ENCODE measurements at regions not wholly inside any gene's neighbourhood (a gene's known extent, or its start where the extent isn't known, plus 50 kb on each side); places are given as distances from the start of the nearest gene placed in this dataset.
"Not testable (repeated sequence)": the region's sequence is repeated elsewhere in the genome, so short reads cannot be mapped to it uniquely, and the experiment has no call there.

DNA sequence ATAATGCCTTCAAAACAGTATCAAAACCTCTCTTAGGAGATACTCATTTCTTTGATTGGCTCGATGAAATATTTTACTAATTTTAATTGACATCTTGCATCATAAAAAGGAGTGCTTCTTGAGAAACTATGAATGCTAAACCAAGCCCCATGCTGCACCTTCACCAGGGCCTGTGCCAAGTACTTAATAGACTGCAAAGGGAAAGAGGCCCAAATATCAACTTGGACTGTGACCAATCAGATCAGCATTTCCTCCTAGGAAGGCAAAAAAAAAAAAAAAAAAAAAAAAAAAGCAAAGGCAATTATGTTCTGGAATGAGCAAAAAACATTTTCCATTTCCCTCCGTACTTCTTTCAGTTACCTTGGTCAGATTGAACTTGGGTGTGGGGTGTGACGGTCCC lies 253.0 kb upstream of the SOX4 start:
- H3K27ac ChIP-seq, result no peak overlapping the region
- TF ChIP-seq POLR2A (IDR thresholded peaks at IDR 0.05), result no peak
- TF ChIP-seq, protein P1, sequence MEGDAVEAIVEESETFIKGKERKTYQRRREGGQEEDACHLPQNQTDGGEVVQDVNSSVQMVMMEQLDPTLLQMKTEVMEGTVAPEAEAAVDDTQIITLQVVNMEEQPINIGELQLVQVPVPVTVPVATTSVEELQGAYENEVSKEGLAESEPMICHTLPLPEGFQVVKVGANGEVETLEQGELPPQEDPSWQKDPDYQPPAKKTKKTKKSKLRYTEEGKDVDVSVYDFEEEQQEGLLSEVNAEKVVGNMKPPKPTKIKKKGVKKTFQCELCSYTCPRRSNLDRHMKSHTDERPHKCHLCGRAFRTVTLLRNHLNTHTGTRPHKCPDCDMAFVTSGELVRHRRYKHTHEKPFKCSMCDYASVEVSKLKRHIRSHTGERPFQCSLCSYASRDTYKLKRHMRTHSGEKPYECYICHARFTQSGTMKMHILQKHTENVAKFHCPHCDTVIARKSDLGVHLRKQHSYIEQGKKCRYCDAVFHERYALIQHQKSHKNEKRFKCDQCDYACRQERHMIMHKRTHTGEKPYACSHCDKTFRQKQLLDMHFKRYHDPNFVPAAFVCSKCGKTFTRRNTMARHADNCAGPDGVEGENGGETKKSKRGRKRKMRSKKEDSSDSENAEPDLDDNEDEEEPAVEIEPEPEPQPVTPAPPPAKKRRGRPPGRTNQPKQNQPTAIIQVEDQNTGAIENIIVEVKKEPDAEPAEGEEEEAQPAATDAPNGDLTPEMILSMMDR (IDR thresholded peaks at IDR 0.05), result no peak
- H3K27me3 ChIP-seq, result no peaks in the 10 kb centered on the region
- H3K9me3 ChIP-seq (replicated peaks in 1 of 3), result no peaks in the 10 kb centered on the region
- intact Hi-C loops (cut with DNase I), result no loop called here
- no peaks in the 10 kb centered on the region for H3K4me1 ChIP-seq (replicated peaks in 1 of 2)
- no peak for DNase-seq
- no peak overlapping the region for H3K4me3 ChIP-seq
- no peaks in the 10 kb centered on the region for H3K36me3 ChIP-seq (replicated peaks in 1 of 2)
- 73 to 86% (median 77%) methylated on average over 3 of the region's 3 CpGs for WGBS, 4 donors

DNA sequence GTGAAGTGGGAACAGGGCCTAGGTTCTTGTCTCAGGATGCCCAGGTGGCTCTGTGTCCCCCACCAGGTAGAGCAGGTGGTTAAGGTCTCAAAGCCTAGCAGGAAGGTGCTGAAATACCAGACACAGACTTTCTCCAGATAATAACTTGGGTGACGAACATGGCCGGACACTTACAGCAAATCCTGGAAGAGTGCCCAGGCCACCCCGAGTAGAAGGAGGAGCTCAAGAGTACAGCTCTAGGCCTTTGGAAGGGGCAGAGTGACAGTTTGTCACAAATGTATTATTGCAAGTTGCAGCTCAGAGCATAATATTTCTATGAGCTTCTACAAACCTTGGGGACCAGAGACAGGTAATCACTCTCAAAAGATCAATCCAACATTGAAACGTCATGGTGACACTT lies 251.6 kb upstream of the SOX4 start:
- Histone ChIP-seq H3K4me1 (replicated peaks in 1 of 2) (no peaks in the 10 kb centered on the region), H3K27me3 (no peaks in the 10 kb centered on the region), H3K4me3 (no peak overlapping the region), H3K9me3 (replicated peaks in 1 of 3) (no peaks in the 10 kb centered on the region), H3K27ac (no peak overlapping the region), H3K36me3 (replicated peaks in 1 of 2) (no peaks in the 10 kb centered on the region)
- no peak for DNase-seq
- WGBS, 4 donors, result 71 to 88% (median 75%) methylated on average over 4 of the region's 4 CpGs
- intact Hi-C loops (cut with DNase I), result no loop called here
- TF ChIP-seq, protein P1 (IDR thresholded peaks at IDR 0.05), result no peak
- no peak for TF ChIP-seq POLR2A (IDR thresholded peaks at IDR 0.05)

DNA sequence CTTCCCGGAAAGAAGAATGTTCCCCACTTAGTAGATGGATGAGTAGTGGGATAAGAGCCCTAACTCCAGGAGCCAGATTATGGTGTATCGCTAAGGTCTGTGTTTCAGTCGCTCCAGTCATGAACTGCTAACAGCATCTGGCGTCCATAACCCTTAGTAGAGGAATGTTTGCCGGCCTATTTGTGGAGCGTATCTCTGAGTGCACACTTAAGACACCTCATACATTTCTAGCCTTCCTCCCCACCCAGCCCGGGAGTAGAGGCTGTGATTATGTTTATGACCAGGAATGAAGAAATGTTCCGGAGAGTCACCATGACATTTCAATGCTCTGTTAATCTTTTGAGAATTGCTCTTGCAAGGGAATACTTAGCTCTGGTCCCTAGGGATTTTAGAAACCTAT lies 251.1 kb upstream of the SOX4 start:
- Histone ChIP-seq H3K9me3 (replicated peaks in 1 of 3) (no peaks in the 10 kb centered on the region), H3K36me3 (replicated peaks in 1 of 2) (no peaks in the 10 kb centered on the region), H3K4me3 (no peak overlapping the region), H3K27me3 (no peaks in the 10 kb centered on the region), H3K4me1 (replicated peaks in 1 of 2) (no peaks in the 10 kb centered on the region), H3K27ac (no peak overlapping the region)
- DNase-seq, result no peak
- no peak for TF ChIP-seq POLR2A (IDR thresholded peaks at IDR 0.05)
- TF ChIP-seq, protein P1 (IDR thresholded peaks at IDR 0.05), result no peak
- intact Hi-C loops (cut with DNase I), result no loop called here
- 71 to 89% (median 82%) methylated on average over 7 to 8 of the region's 8 CpGs for WGBS, 4 donors

DNA sequence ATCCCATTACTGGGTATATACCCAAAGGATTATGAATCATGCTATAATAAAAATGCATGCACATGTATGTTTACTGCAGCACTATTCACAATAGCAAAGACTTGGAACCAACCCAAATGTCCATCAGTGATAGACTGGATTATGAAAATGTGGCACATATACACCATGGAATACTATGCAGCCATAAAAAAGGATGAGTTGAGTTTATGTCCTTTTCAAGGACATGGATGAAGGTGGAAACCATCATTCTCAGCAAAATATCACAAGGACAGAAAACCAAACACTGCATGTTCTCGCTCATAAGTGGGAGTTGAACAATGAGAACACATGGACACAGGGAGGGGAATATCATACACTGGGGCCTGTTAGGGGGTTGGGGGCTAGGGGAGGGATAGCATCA lies 247.8 kb upstream of the SOX4 start:
- 89 to 100% (median 100%) methylated on average over 1 of the region's 1 CpG for WGBS, 4 donors
- DNase-seq; H3K27me3 ChIP-seq; H3K4me1 ChIP-seq (replicated peaks in 1 of 2); H3K27ac ChIP-seq; H3K9me3 ChIP-seq (replicated peaks in 1 of 3); H3K36me3 ChIP-seq (replicated peaks in 1 of 2); H3K4me3 ChIP-seq; intact Hi-C loops (cut with DNase I): not testable (repeated sequence)

DNA sequence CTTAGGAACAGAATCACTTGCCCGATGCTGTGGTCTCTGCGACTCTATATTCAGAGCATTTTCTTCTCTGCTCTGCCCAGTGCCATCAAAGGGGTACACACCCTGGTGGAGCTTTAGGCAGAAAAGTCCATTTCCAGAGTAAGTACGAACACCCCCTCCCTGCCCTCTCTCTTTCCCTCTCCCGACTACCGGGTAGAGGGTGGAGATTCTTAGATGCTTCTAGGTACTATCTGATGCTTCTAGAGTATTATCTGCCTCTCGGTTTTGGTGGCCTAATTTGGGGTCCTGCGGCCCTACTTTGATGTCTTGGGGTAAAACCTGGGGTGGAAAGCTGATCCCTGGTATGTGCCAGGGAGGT lies 245.4 kb upstream of the SOX4 start:
- no peaks in the 10 kb centered on the region for H3K4me1 ChIP-seq (replicated peaks in 1 of 2)
- no peak for TF ChIP-seq POLR2A (IDR thresholded peaks at IDR 0.05)
- TF ChIP-seq, protein P1 (IDR thresholded peaks at IDR 0.05), result no peak
- intact Hi-C loops (cut with DNase I), result no loop called here
- H3K36me3 ChIP-seq (replicated peaks in 1 of 2), result no peaks in the 10 kb centered on the region
- no peaks in the 10 kb centered on the region for H3K27me3 ChIP-seq
- H3K9me3 ChIP-seq (replicated peaks in 1 of 3), result no peaks in the 10 kb centered on the region
- DNase-seq, result no peak
- no peak overlapping the region for H3K27ac ChIP-seq
- H3K4me3 ChIP-seq, result no peak overlapping the region
- WGBS, 4 donors, result 69 to 83% (median 81%) methylated on average over 7 of the region's 7 CpGs

All from adrenal gland (tissue), 9 donors.